ENCODE measurements at regions not wholly inside any gene's neighbourhood (a gene's known extent, or its start where the extent isn't known, plus 50 kb on each side); places are given as distances from the start of the nearest gene placed in this dataset.

- H3K4me3 ChIP-seq: no peak overlapping the region
- H3K4me1 ChIP-seq (ENCODE audit: low read depth): no peaks in the 10 kb centered on the region
- no peak for TF ChIP-seq CTCF (IDR thresholded peaks at IDR 0.05; ENCODE audit: low read depth, low read length)
- no peak overlapping the region for H3K27ac ChIP-seq
- no peak for DNase-seq (ENCODE audit: low read depth in 1 of 2, low spot score in 1 of 2)
- no peaks in the 10 kb centered on the region for H3K36me3 ChIP-seq
- H3K27me3 ChIP-seq: no peaks in the 10 kb centered on the region
- no peaks in the 10 kb centered on the region for H3K9me3 ChIP-seq (ENCODE audit: low read depth)
These were observed 323.7 kb downstream of the TMEM121 start for GRCh38 chr14:105849933-105850626.

- Histone ChIP-seq H3K4me1 (ENCODE audit: low read depth) (no peaks in the 10 kb centered on the region), H3K36me3 (no peaks in the 10 kb centered on the region), H3K27me3 (no peaks in the 10 kb centered on the region), H3K27ac (no peak overlapping the region), H3K4me3 (no peak overlapping the region), H3K9me3 (ENCODE audit: low read depth) (no peaks in the 10 kb centered on the region)
- no peak for TF ChIP-seq CTCF (IDR thresholded peaks at IDR 0.05; ENCODE audit: low read depth, low read length)
- no peak for DNase-seq (ENCODE audit: low read depth in 1 of 2, low spot score in 1 of 2)
These were observed 324.6 kb downstream of the TMEM121 start for GRCh38 chr14:105850853-105851581.

- no peaks in the 10 kb centered on the region for H3K4me1 ChIP-seq (ENCODE audit: low read depth)
- H3K36me3 ChIP-seq: no peaks in the 10 kb centered on the region
- no peaks in the 10 kb centered on the region for H3K9me3 ChIP-seq (ENCODE audit: low read depth)
- H3K27ac ChIP-seq: no peak overlapping the region
- TF ChIP-seq CTCF (IDR thresholded peaks at IDR 0.05; ENCODE audit: low read depth, low read length): no peak
- no peak for DNase-seq (ENCODE audit: low read depth in 1 of 2, low spot score in 1 of 2)
- no peak overlapping the region for H3K4me3 ChIP-seq
- no peaks in the 10 kb centered on the region for H3K27me3 ChIP-seq
These were observed 325.5 kb downstream of the TMEM121 start for GRCh38 chr14:105851716-105852377.

GRCh38 chr14:105852378-105853088, 326.1 kb downstream of the TMEM121 start:
- no peak for DNase-seq (ENCODE audit: low read depth in 1 of 2, low spot score in 1 of 2)
- TF ChIP-seq CTCF (IDR thresholded peaks at IDR 0.05; ENCODE audit: low read depth, low read length): no peak

GRCh38 chr14:105853089-105853906, 326.9 kb downstream of the TMEM121 start:
- DNase-seq (ENCODE audit: low read depth in 1 of 2, low spot score in 1 of 2): no peak
- no peaks in the 10 kb centered on the region for H3K36me3 ChIP-seq
- H3K4me3 ChIP-seq: no peak overlapping the region
- no peak for TF ChIP-seq CTCF (IDR thresholded peaks at IDR 0.05; ENCODE audit: low read depth, low read length)
- H3K9me3 ChIP-seq (ENCODE audit: low read depth): no peaks in the 10 kb centered on the region
- no peaks in the 10 kb centered on the region for H3K27me3 ChIP-seq
- no peaks in the 10 kb centered on the region for H3K4me1 ChIP-seq (ENCODE audit: low read depth)
- H3K27ac ChIP-seq: no peak overlapping the region

More at GRCh38 chr14:105852378-105853088, 326.1 kb downstream of the TMEM121 start:
- Histone ChIP-seq H3K27ac (no peak overlapping the region), H3K27me3 (no peaks in the 10 kb centered on the region), H3K4me3 (no peak overlapping the region), H3K9me3 (ENCODE audit: low read depth) (no peaks in the 10 kb centered on the region), H3K36me3 (no peaks in the 10 kb centered on the region), H3K4me1 (ENCODE audit: low read depth) (no peaks in the 10 kb centered on the region)
